GM10248 (cell line): ENCODE measurements at regions not wholly inside any gene's neighbourhood (a gene's known extent, or its start where the extent isn't known, plus 50 kb on each side); places are given as distances from the start of the nearest gene placed in this dataset.

ENCODE experiments used
- CTCF ChIA-PET: fragments of 300-600 bp; sonication (Branson Sonifier 250); formaldehyde crosslinking; extraction: SDS; loops from one replicate; lab custom pipeline; 2021; ENCODE audit warnings: antibody characterized with exemption; lab: Yijun Ruan, JAX
- POLR2A ChIA-PET: fragments of 350-650 bp; sonication (Branson Sonifier 250); formaldehyde crosslinking; extraction: SDS; loops from one replicate; lab custom pipeline; 2020; ENCODE audit warnings: antibody characterized with exemption; lab: Yijun Ruan, JAX
- DNase-seq: peaks from one replicate; pipeline ENCODE4 v3.0.0; 2012; ENCODE audit errors: extremely low spot score
- TF ChIP-seq, protein P1 (sequence below): IDR thresholded peaks from 2 replicates; pipeline ENCODE4 v1.5.1; 2012; ENCODE audit warnings: mild to moderate bottlenecking, low read depth; ENCODE audit errors: extremely low read depth, missing control alignments, control extremely low read depth

DNA sequence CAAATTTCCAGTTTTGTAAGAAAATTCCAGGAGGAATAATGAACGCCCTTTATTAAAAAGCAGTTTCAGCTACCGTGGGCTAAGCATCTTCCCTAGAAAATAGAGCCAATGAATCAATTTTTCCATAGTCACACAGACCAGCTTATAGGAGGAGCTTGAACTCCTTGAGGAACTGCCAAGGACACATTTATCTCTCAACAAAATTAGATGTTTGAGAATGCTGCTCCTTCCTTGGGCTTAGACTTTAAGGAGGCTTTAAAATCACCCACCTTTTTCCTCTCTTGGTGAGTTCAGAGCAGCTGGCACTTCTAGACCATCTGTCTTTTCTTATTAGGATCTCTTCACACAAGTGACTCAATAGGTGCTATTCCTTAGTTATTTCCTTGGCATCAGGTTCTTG, 588.0 kb downstream of the SQOR start:
- no peak for DNase-seq
- POLR2A ChIA-PET, result no interaction called here
- TF ChIP-seq, protein P1, sequence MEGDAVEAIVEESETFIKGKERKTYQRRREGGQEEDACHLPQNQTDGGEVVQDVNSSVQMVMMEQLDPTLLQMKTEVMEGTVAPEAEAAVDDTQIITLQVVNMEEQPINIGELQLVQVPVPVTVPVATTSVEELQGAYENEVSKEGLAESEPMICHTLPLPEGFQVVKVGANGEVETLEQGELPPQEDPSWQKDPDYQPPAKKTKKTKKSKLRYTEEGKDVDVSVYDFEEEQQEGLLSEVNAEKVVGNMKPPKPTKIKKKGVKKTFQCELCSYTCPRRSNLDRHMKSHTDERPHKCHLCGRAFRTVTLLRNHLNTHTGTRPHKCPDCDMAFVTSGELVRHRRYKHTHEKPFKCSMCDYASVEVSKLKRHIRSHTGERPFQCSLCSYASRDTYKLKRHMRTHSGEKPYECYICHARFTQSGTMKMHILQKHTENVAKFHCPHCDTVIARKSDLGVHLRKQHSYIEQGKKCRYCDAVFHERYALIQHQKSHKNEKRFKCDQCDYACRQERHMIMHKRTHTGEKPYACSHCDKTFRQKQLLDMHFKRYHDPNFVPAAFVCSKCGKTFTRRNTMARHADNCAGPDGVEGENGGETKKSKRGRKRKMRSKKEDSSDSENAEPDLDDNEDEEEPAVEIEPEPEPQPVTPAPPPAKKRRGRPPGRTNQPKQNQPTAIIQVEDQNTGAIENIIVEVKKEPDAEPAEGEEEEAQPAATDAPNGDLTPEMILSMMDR, result no peak
- CTCF ChIA-PET, result no interaction called here

DNA sequence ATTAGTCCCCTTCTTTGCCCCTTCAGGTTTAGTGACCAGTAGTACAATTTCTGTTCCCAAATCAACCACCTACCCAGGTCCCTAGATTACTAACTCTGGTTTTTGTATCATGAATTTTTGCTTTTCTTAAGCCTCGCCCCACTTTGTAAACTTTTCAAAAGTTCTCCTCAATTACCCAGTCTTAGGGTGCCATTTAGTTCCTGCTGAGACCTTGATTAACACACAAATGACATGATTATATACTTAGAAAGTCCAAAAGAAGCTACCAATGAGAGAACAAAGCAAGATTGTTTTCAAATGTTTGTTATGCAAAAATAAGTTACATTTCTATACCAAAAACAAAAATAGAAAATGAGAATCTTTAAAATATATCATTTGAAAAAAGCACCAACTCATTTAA, 594.4 kb downstream of the SQOR start:
- POLR2A ChIA-PET, result no interaction called here
- DNase-seq, result no peak
- TF ChIP-seq, protein P1, result no peak
- CTCF ChIA-PET, result no interaction called here

DNA sequence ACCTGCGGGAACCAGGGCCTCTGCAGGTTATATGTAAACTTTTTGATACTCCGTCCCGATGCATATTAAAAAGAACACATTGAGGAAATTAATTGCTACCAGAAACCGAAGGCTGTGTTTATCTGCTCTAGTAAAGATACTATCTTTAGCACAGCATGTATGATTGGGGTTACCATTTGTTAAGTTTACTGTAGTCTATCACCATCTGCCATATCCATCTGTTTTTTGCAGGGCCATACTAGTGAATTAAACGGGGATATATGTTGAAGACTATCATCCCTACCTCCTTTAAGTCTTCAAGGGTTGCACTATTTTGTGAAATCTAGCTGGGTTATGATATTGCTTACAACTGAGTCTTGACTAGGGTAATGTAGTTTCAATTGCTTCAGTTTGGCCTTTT, 597.0 kb downstream of the SQOR start:
- TF ChIP-seq, protein P1, result no peak
- CTCF ChIA-PET, result no interaction called here
- POLR2A ChIA-PET, result no interaction called here
- no peak for DNase-seq

DNA sequence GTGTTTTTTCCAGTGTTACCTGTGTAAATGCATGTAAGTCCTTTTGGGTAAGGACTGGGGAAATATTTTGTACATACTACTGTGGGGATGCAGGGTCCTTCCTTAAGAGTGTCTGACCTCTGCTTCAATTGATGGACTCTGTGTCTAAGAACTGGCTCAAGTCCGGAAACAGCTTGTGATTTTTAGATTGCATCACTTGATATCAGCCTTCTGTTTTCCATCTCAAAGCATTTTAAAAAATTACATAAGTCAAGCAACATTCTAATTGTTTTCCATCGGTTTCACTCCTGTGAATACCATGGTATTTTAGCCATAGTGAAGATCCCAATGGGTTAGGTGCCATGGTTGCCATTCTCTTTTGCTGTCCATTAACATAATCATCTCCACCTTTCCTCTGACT, 597.6 kb downstream of the SQOR start:
- ChIA-PET POLR2A (no interaction called here), CTCF (interaction anchor here (1.0 to 1.6 kb wide), 2 partner anchors 8 to 43 kb away, joined by 3 read pairs; no protein-coding TSS in a partner anchor)

DNA sequence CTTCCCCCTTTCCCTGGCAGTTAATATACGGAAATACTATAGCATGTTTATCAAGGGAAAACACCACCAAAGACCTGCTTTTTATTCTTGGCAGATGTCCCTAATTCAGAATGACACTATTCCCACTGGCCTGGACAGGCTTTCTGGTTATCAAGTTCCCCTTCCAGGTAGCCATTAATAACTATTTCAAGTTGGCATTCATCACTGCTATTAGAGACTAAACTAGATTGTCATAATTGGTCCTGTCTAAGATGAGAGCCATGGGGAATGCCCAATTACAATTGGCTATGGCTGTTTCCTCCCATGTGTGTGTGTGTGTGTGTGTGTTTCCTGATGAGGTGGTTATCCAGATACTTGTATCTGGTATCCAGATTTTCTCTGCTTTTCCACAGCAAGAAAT, 608.1 kb downstream of the SQOR start:
- POLR2A ChIA-PET, result no interaction called here

More for the DNA sequence above, 597.6 kb downstream of the SQOR start:
- DNase-seq, result no peak
- TF ChIP-seq, protein P1, result no peak

DNA sequence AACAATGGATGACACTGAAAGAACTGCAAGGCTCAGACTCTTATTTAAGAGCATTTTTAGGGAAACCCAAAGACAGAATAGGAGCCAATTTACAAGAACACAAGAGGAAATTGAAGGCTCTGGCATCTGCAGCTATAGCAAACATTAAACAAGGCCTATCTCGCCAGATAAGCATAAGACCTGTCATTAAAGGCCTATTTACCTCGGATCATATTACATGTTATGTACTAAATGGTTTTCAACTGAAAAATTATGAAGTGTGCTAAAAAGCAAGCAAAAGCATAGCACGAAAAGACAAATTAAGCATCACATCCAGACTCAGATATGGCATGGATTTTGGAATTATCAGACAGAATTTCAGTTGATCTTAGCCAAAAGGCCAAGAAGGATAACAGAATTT, 617.1 kb downstream of the SQOR start:
- no peak for DNase-seq
- ChIA-PET POLR2A (no interaction called here), CTCF (no interaction called here)
- TF ChIP-seq, protein P1, result no peak

More for the DNA sequence above, 608.1 kb downstream of the SQOR start:
- CTCF ChIA-PET, result interaction anchor here (1.0 kb wide), 1 partner anchor 18 kb away, joined by 3 read pairs; no protein-coding TSS in a partner anchor
- no peak for DNase-seq
- TF ChIP-seq, protein P1, result no peak
